ENCODE measurements at regions not wholly inside any gene's neighbourhood (a gene's known extent, or its start where the extent isn't known, plus 50 kb on each side); places are given as distances from the start of the nearest gene placed in this dataset.

GRCh38 chr6:119643876-119644275 lies 294.3 kb upstream of the MAN1A1 start:
- DNase-seq (ENCODE audit: low read depth): no peak

DNA sequence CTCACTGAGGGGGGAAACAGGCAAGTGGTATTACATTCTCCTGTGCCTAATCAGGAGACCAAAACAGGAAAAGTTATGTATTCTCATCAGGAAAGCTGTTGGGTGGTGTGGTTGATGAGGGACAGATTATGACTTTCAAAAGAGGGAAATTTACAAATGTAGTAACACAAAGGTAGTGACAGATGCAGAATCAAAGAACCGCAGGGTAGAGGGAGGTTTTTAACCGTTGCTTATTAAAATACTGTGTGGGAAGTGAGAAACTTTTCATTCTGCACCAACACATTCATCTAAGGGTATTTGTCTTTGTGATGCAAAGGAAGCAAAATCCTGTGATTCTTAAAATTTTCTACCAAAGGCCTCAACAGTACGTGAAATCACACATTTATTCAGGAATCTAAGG lies 288.2 kb upstream of the MAN1A1 start:
- no peak for DNase-seq (ENCODE audit: low read depth)

DNA sequence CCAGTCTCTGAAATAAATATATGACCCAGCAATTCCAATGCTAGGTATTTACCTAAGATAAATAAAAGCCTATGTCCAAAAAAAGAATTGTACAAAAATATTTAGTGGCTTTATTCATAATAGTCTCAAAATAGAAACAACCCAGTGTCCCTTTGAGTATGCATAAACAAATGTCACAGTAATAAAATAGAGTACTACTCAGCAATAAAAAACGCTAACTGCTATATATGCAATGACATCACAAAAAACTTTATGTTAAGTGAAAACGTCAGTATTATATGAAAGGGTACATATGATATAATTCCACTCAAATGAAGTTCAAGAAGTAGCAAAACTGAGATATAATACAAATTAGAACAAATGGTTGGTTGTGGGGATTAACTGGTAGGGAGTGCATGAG lies 286.5 kb upstream of the MAN1A1 start:
- no peak for DNase-seq (ENCODE audit: low read depth)

DNA sequence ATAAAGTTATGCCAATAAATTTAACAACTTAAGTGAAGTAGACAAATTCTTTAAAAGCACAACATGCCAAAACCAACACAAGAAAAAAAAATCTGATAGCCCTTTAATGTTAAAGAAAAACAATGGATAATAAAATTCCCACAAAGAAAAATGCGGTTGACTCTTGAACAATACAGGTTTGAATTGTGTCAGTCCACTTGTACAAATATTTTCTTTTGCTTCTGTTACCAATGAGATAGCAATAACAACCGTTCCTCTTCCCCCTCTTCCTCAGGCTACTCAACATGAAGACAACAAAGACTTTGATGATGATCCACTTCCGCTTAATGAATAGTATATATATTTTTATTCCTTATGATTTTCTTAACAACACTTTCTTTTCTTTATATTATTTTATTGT lies 283.9 kb upstream of the MAN1A1 start:
- no peak for DNase-seq (ENCODE audit: low read depth)

DNA sequence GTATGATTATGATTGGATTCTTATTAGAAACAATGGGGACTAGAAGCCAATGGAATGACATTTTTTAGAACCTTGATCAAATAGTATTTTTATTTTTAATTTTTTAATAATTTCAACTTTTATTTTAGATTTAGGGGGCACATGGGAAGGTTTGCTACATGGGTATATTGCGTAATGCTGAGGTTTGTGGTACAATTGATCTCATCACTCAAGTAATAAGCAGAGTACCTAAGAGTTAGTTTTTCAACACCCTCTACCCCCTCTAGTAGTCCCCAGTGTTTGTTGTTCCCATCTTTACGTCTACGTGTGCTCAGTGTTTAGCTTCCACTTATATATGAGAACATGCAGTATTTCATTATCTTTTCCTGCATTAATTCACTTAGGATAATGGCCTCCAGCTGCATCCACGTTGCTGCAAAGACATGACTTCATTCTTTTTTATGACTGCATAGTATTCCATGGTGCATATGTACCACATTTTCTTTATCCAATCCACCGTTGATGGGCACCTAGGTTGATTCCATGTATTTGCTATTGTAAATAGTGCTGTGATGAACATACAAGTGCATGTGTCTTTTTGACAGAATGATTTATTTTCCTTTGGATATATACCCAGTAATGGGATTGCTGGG lies 281.1 kb upstream of the MAN1A1 start:
- DNase-seq (ENCODE audit: low read depth): no peak

DNA sequence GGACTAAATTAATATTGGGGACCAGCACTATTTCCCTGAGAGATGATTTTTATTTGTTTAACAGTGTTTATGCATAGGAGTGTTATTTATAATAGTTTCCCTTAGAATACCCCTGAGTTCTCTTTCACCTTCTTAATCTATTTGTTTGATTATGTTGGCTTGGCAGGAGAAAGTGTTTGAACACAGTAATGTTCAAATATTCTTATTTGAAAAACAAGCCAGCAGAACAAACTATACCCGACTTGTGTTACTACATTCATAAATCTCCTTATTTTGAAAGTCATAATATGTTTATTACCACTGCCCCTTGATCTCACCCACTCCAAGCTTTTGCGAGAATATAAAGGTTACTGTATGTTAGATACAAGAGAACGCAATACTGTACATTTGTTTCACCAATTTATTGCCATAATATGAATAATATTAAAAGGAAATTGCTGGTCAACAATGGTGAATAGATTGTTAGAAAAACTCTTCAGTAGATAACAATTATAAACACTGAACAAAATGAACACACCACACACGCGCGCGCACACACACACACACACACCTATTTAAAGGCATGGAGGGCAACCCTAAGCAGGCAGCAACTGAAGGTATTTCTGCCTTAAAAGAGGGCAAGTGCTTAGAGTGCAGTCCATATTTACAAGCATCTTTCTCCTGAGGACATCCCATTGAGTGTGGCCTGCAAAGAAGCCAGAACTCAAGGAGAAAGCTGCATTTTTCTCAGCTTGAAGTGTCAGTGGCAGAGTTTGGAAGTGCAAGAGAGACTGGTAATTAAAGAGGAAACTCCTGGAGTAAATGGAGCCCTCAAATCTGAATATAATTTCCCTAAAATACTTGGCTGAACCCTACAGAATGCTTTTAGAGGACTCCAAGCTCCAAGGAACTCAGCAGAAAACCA lies 279.4 kb upstream of the MAN1A1 start:
- DNase-seq (ENCODE audit: low read depth): no peak

GRCh38 chr6:119627908-119628669 lies 278.5 kb upstream of the MAN1A1 start:
- DNase-seq (ENCODE audit: low read depth): no peak

DNA sequence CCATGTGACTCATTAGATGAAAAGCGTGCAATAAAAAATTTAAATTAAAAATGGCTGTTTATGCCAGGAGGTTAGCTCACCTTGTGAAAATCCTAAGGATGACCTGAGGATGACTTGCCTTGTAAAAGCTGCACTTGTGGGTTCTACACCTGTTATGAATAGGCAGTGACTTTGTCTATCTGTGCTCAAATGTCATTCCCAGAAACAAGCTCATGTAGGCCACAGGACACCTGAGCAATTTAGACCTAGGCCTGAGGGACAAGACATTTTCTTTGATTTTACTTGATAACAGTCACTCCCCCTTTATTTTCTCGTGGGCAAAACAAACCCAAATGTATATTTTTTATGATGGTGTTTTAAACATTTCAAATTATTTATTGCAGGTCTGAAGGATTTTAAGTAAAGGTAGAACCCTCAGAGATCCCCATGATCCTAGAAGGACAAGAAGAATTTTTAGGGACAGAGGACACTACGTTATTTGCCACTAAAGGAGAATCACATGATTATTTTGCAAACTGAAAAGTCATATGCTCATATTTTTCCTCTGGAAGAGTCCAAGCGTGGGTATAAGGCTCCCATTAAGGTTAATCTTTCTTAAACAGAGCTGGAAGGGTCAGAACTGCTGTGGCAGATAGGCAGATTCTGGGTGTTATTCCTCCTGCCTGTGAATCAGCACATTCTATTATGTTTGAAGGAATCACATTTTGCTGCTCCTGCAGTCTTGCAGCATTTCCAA lies 277.5 kb upstream of the MAN1A1 start:
- no peak for DNase-seq (ENCODE audit: low read depth)

DNA sequence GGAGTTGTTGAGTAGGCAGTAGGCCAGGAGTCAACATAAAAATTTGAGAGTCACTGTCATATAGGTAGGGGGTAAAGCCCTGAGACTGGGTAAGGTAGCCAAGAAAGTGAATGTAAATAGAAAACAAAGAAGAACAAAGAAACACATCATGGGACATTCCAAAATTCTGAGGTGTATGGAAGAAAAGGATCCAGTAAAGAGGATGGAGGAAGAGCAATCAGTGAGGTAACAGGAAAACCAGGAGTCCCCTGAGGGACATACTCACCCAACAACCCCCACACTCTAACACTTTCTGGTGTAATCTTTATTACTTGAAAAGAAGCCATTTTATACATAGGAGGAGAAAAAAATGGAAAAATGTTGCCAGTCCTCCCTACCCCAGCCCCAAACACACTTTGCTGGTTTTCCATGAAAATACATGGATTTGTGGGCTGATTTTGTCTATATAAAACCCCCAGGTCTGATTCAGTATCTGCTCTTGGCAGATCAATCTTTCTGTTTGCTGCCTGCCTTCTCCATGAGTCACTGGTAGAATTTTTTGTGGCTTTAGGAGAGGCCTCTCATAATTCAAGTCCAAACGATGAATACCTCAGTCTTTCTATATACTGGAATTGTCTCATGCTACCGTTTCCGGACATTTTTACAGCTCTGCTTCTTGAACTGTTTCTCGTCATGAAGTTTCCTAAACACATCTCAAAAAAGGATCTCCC lies 271.4 kb upstream of the MAN1A1 start:
- DNase-seq (ENCODE audit: low read depth): no peak

DNA sequence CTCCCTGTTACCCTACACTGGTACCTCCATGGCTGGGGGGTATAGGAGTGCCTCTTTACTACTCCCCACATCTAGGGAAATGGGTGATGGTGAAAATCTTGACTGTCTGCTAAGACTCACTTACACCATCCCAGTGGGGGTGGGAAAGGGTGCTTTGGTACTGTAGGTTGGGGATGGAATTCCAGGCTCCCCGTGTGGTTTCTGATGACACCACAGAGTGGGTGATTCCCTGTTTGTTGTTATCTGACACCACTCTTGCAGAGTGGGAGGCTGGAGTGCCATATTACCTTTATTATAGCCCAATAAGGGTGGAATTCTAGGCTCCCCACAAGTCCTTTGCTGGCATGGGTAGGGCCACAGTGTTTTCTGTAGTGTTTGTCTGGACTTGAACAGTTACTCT lies 264.6 kb upstream of the MAN1A1 start:
- no peak for DNase-seq (ENCODE audit: low read depth)

GRCh38 chr6:119612911-119613381 lies 263.4 kb upstream of the MAN1A1 start:
- DNase-seq (ENCODE audit: low read depth): no peak

GRCh38 chr6:119612176-119612891 lies 262.8 kb upstream of the MAN1A1 start:
- no peak for DNase-seq (ENCODE audit: low read depth)

DNA sequence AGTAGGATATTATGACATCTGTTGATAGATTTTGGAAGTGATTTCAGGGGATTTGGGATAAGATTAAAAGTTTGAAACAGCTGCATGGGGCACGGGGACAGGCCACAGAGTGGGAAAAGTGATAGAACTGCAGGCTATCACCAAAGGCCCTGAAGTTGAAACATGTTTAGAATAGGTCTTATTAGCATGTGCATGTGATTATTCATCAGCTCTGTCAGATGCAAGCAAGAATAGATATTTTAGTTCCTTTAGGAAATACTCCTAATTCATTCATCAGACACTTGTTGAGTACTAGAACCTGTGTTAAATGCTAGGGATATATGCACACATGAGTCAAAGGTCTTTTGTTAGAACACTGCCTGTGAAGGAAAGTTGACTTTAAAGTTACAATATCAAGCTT lies 261.2 kb upstream of the MAN1A1 start:
- DNase-seq (ENCODE audit: low read depth): no peak

GRCh38 chr6:119610265-119610664 lies 260.7 kb upstream of the MAN1A1 start:
- DNase-seq (ENCODE audit: low read depth): no peak

DNA sequence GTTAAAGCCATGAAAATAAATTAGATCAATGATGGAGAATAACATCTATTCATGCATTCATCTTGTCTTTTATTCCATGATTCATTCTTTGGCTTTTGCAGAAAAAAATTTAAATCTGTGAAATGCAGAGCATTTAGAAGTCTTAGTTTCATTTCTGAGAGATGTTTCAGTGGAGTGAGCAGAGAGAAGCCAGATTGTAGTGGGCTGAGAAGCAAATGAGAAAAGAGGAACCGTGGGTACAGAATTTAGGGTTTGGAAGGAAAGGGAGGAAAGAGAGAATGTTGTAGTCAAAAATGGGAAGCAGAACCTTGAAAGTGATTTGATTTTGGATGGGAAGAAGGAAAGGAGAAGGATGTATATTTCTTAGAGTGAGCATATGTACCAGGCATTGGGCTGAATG lies 260.3 kb upstream of the MAN1A1 start:
- DNase-seq (ENCODE audit: low read depth): no peak

DNA sequence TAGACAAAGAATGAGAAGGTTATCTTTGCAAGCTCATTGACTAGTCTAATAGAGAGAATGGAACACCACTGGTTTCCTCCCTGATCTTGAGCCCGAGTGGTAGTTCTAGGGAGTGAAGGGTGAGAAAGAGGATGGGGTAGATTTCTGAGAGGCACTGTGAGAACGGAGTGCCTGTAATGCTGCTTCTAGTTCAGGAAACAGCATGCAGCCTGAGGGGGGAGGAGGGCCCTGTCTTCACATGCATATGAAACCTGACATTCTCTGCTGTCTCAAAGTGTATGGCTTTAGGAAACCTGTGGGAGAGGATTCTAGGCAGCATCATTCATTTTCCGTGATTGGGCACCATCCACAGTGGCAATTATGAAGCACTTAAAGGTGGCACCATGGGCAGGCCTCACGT lies 259.4 kb upstream of the MAN1A1 start:
- DNase-seq (ENCODE audit: low read depth): no peak

DNA sequence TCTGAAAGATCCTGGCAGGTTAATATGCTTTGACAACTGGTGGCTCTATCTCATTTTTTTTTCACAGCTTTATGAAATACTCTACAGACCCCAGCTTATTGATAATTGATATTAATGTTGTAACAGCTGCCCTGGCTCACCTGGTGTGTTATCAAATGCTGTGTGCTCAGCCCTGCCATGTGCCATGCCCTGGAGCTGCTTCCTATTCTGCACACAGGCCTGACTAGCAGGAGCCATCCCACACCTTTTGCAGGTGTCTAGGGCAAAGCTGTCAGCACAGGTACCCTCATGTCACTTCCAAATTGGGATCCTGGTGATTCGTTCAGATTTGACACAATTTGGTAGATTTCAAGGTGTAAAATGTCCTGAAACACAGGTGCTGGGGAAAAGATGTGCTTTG lies 254.6 kb upstream of the MAN1A1 start:
- DNase-seq (ENCODE audit: low read depth): no peak

- DNase-seq (ENCODE audit: low read depth): no peak
Measured at GRCh38 chr6:119603501-119603900, 253.9 kb upstream of the MAN1A1 start.

- DNase-seq (ENCODE audit: low read depth): no peak
Measured at GRCh38 chr6:119602215-119603178, 252.9 kb upstream of the MAN1A1 start.

- DNase-seq (ENCODE audit: low read depth): no peak
Measured at GRCh38 chr6:119598883-119599282, 249.3 kb upstream of the MAN1A1 start.

All from activated T-cell treated with anti-CD3 and anti-CD28 coated beads for 48 hours (primary cell).